Stimulated activated CD4-positive, alpha-beta T cell treated with anti-CD3 and anti-CD28 coated beads, Interleukin-12 subunit alpha, Interleukin-12 subunit beta, amount 100 ng/mL, for 48 hours (primary cell): ENCODE measurements at regions not wholly inside any gene's neighbourhood (a gene's known extent, or its start where the extent isn't known, plus 50 kb on each side); places are given as distances from the start of the nearest gene placed in this dataset.
"Not testable (repeated sequence)": the region's sequence is repeated elsewhere in the genome, so short reads cannot be mapped to it uniquely, and the experiment has no call there.

Experiments used
- DNase-seq, 3 donors: peaks; one replicate each; pipeline ENCODE4 v3.0.0-alpha.2; 2020; ENCODE audit warnings: low read depth in 2 of 3, low spot score in 1 of 3

- DNase-seq = no peak
Observed at GRCh38 chr11:41713030-41713429, 253.6 kb upstream of the LRRC4C start.

- DNase-seq = no peak
Observed at GRCh38 chr11:41714101-41714500, 254.6 kb upstream of the LRRC4C start.

GRCh38 chr11:41716862-41717261, 257.4 kb upstream of the LRRC4C start:
- DNase-seq = no peak

GRCh38 chr11:41720761-41721160, 261.3 kb upstream of the LRRC4C start:
- DNase-seq = no peak

GRCh38 chr11:41728161-41728560, 268.7 kb upstream of the LRRC4C start:
- DNase-seq = not testable (repeated sequence)

- no peak for DNase-seq
Observed at GRCh38 chr11:41775296-41775695, 315.8 kb upstream of the LRRC4C start.

GRCh38 chr11:41779401-41779960, 320.0 kb upstream of the LRRC4C start:
- no peak for DNase-seq

GRCh38 chr11:41781441-41781840, 322.0 kb upstream of the LRRC4C start:
- no peak for DNase-seq

- no peak for DNase-seq
Observed at GRCh38 chr11:41784513-41785335, 325.3 kb upstream of the LRRC4C start.

- DNase-seq = no peak
Observed at GRCh38 chr11:41786087-41786486, 326.6 kb upstream of the LRRC4C start.

GRCh38 chr11:41788177-41788576, 328.7 kb upstream of the LRRC4C start:
- no peak for DNase-seq

GRCh38 chr11:41789376-41789775, 329.9 kb upstream of the LRRC4C start:
- no peak for DNase-seq

- no peak for DNase-seq
Observed at GRCh38 chr11:41795004-41795403, 335.6 kb upstream of the LRRC4C start.

GRCh38 chr11:41799754-41800153, 340.3 kb upstream of the LRRC4C start:
- no peak for DNase-seq

- DNase-seq = no peak
Observed at GRCh38 chr11:41803895-41804294, 344.4 kb upstream of the LRRC4C start.

GRCh38 chr11:41816396-41816795, 356.9 kb upstream of the LRRC4C start:
- no peak for DNase-seq

- DNase-seq = not testable (repeated sequence)
Observed at GRCh38 chr11:41824287-41824686, 364.8 kb upstream of the LRRC4C start.

- no peak for DNase-seq
Observed at GRCh38 chr11:41826085-41826484, 366.6 kb upstream of the LRRC4C start.

- DNase-seq = no peak
Observed at GRCh38 chr11:41836431-41836830, 377.0 kb upstream of the LRRC4C start.

GRCh38 chr11:41842673-41843072, 383.2 kb upstream of the LRRC4C start:
- no peak for DNase-seq

- no peak for DNase-seq
Observed at GRCh38 chr11:41845066-41845465, 385.6 kb upstream of the LRRC4C start.

- DNase-seq = no peak
Observed at GRCh38 chr11:41848349-41848748, 388.9 kb upstream of the LRRC4C start.

GRCh38 chr11:41849250-41849649, 389.8 kb upstream of the LRRC4C start:
- DNase-seq = no peak
